ENCODE measurements at regions not wholly inside any gene's neighbourhood (a gene's known extent, or its start where the extent isn't known, plus 50 kb on each side); places are given as distances from the start of the nearest gene placed in this dataset.

DNA sequence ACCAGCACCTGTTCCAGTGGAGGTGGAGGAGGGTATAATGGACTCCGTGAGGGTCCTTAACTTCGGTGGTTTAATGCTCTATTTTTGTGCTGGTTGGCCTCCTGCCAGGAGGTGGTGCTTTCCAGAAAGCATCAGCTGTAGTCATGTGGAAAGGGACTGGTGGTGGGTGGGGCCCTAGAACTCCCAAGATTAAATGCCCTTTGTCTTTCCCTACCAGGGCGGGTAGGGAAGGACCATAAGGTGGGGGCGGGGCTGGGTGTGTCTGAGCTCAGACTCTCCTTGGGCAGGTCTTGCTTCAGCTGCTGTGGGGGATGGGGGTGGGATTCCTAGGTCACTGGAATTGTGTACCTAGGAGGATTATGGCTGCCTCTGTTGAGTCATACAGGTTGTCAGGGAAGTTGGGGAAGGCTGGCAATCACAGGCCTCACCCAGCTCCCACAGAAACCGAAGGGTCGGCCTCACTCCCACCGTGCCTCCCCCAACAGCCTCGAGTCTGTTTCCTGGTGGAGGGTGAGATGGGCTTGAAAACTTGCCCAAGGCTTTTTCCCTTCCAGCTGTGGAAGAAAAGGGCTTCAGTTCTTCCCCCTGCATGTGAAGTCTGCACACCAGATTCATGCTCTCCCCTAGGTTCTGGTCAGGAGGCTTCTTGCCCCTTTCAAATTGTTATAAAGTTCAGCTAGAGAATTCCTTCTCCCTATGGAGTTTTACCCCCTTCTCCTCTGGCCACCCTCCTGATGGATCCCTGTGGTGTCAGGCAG, 60.3 kb upstream of the CLDN10 start:
- ATAC-seq: no peak
- H3K4me3 ChIP-seq: no peak overlapping the region

GRCh38 chr13:95494082-95494681, 58.3 kb upstream of the CLDN10 start:
- H3K4me1 ChIP-seq: no peaks in the 10 kb centered on the region
- DNase-seq (no peak), ATAC-seq (peak; percentile 61 to 79 (median 76))
- no peaks in the 10 kb centered on the region for H3K36me3 ChIP-seq
- intact Hi-C loops (cut with DNase I): no loop called here
- H3K4me3 ChIP-seq: no peak overlapping the region
- no peak overlapping the region for H3K27ac ChIP-seq
- no peaks in the 10 kb centered on the region for H3K27me3 ChIP-seq
- no peak for TF ChIP-seq POLR2A (IDR thresholded peaks at IDR 0.05)
- peak; percentile 63 to 72 (median 65) for TF ChIP-seq CTCF (IDR thresholded peaks at IDR 0.05)
- 18% methylated on average over 7 of the region's 7 CpGs for WGBS (ENCODE audit: insufficient coverage, low coverage, low lambda C conversion rate, missing lambda C conversion rate)
- H3K9me3 ChIP-seq: no peaks in the 10 kb centered on the region

More for the DNA sequence above, 60.3 kb upstream of the CLDN10 start:
- Histone ChIP-seq H3K27ac (no peak overlapping the region), H3K27me3 (no peaks in the 10 kb centered on the region), H3K9me3 (no peaks in the 10 kb centered on the region), H3K4me1 (no peaks in the 10 kb centered on the region), H3K36me3 (no peaks in the 10 kb centered on the region)
- 30% methylated on average over 3 of the region's 8 CpGs for WGBS (ENCODE audit: insufficient coverage, low coverage, low lambda C conversion rate, missing lambda C conversion rate)
- DNase-seq: no peak
- intact Hi-C loops (cut with DNase I): no loop called here
- no peak for TF ChIP-seq CTCF (IDR thresholded peaks at IDR 0.05)
- no peak for TF ChIP-seq POLR2A (IDR thresholded peaks at IDR 0.05)

GRCh38 chr13:95496485-95496884, 56.0 kb upstream of the CLDN10 start:
- Histone ChIP-seq H3K27ac (no peak overlapping the region), H3K4me1 (no peaks in the 10 kb centered on the region), H3K9me3 (no peaks in the 10 kb centered on the region), H3K27me3 (no peaks in the 10 kb centered on the region), H3K36me3 (no peaks in the 10 kb centered on the region), H3K4me3 (no peak overlapping the region)
- WGBS (ENCODE audit: insufficient coverage, low coverage, low lambda C conversion rate, missing lambda C conversion rate): 8% methylated on average over 2 of the region's 4 CpGs
- TF ChIP-seq POLR2A (IDR thresholded peaks at IDR 0.05) (no peak), CTCF (IDR thresholded peaks at IDR 0.05) (no peak)
- intact Hi-C loops (cut with DNase I): no loop called here
- no peak for DNase-seq
- ATAC-seq: no peak

DNA sequence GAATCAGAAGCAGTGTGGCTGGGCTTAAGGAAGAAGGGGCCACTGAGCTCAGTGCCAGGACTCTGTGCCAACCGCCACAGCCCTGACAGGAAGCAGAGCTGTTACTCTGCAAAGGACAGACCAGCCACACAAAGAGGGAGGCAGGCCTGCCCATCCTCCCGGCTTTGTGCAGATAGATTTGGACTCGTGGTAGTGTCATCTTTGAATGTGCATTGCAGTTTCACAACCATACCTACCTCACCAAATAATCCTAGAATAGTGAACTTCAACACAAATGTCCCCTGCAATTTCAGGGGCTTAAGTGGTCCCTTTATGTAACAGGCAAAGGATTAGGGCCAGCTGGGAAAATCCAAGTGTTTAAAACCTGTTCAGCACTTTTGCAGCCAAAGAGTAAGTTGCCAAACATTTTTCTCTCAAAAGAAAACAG, 55.1 kb upstream of the CLDN10 start:
- intact Hi-C loops (cut with DNase I): no loop called here
- ATAC-seq: no peak
- H3K27ac ChIP-seq: no peak overlapping the region
- 29% methylated on average over 1 of the region's 3 CpGs for WGBS (ENCODE audit: insufficient coverage, low coverage, low lambda C conversion rate, missing lambda C conversion rate)
- DNase-seq: no peak
- no peaks in the 10 kb centered on the region for H3K4me1 ChIP-seq
- no peaks in the 10 kb centered on the region for H3K9me3 ChIP-seq
- H3K27me3 ChIP-seq: no peaks in the 10 kb centered on the region
- no peaks in the 10 kb centered on the region for H3K36me3 ChIP-seq
- no peak overlapping the region for H3K4me3 ChIP-seq
- TF ChIP-seq CTCF (IDR thresholded peaks at IDR 0.05) (no peak), POLR2A (IDR thresholded peaks at IDR 0.05) (no peak)

All from right lobe of liver (tissue), 6 donors.